ENCODE measurements at regions not wholly inside any gene's neighbourhood (a gene's known extent, or its start where the extent isn't known, plus 50 kb on each side); places are given as distances from the start of the nearest gene placed in this dataset.

DNA sequence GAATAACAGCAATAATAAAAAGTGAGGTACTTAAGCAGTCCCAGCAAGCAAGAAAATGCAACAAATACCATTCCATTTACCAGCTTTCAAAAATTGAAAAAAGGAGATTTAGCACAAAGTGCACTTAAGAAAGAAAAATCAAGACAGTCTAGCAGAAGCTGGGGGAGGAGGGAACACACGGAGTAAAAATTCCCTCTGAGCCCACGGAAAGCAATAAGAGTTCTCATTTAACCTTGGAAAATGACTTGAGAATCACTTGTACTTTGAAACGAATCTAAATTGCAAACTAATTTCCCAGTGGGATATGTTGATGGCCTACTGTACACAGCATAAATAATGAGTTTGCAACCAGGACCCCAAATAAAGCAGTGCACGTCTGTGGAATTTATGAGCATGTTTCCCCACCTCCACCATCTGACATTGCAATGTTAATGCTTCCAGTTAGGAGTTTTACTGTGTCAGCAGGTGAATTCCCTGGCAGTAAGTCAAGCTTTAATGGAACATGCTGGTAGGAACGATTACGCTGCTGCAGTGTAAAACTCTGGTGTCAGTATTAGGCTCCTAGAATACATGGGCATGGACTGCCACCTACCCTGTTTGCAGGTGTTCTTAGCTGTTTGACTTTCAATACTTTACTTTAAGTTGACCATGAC, 386.8 kb downstream of the HDGFL1 start:
- Histone ChIP-seq H3K27ac (ENCODE audit: low read depth, low read length) (no peak overlapping the region), H3K9me3 (ENCODE audit: control insufficient read depth, insufficient read depth, low read depth, low read length) (no peaks in the 10 kb centered on the region), H3K4me3 (ENCODE audit: low read depth, low read length) (no peak overlapping the region), H3K9ac (ENCODE audit: low read length) (no peak overlapping the region), H3K36me3 (ENCODE audit: control insufficient read depth, insufficient read depth, low read length) (no peaks in the 10 kb centered on the region), H3K4me1 (ENCODE audit: control insufficient read depth, insufficient read depth, low read length) (peaks cover 4% of the 10 kb centered on the region; the same call in 1 of the 2 replicates), H3K27me3 (ENCODE audit: control insufficient read depth, insufficient read depth, low read length) (no peaks in the 10 kb centered on the region)

DNA sequence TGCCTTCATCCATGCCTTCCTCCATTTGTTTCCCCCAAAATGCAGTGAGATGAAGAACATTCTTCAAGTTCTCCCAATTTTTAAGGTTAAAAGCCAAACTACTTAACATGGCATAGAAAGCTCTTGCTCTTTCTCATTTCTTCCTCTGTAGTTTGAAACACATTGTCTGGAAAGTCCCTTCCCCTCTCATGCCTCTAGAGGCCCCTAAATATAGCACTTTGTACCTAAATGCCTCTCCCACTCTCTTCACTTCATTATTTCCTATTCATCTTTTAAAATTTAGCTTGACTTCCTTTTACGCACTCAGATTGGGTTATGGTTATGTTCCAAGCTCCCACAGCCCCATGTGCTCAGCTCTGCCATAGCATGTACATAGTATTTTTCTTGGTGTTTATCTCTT, 389.3 kb downstream of the HDGFL1 start:
- H3K9me3 ChIP-seq (ENCODE audit: control insufficient read depth, insufficient read depth, low read depth, low read length) = no peaks in the 10 kb centered on the region
- no peaks in the 10 kb centered on the region for H3K27me3 ChIP-seq (ENCODE audit: control insufficient read depth, insufficient read depth, low read length)
- no peak overlapping the region for H3K9ac ChIP-seq (ENCODE audit: low read length)
- peaks cover 4% of the 10 kb centered on the region; the same call in 1 of the 2 replicates for H3K4me1 ChIP-seq (ENCODE audit: control insufficient read depth, insufficient read depth, low read length)
- no peak overlapping the region for H3K27ac ChIP-seq (ENCODE audit: low read depth, low read length)
- no peaks in the 10 kb centered on the region for H3K36me3 ChIP-seq (ENCODE audit: control insufficient read depth, insufficient read depth, low read length)
- H3K4me3 ChIP-seq (ENCODE audit: low read depth, low read length) = no peak overlapping the region

DNA sequence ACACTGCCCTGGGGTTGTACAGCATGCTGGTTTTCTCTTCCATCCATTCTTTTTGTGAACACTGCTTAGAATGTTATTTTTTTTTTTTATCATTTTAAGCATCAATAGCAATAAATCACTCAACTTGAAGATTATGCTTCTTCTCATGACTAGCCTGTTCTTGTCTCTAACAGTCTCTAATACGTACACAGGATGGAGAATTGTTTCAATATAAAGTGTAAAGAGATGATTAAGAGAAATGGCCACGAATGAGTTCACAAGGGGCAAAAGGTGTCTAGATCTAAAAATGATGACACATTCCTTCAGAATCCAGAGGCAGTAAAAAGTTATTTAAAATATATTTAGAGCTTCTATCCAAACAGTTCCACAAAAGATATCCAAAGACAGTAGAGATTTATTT, 390.2 kb downstream of the HDGFL1 start:
- H3K27ac ChIP-seq (ENCODE audit: low read depth, low read length) = no peak overlapping the region
- no peak overlapping the region for H3K4me3 ChIP-seq (ENCODE audit: low read depth, low read length)
- peaks cover 4% of the 10 kb centered on the region; the same call in 1 of the 2 replicates for H3K4me1 ChIP-seq (ENCODE audit: control insufficient read depth, insufficient read depth, low read length)
- H3K27me3 ChIP-seq (ENCODE audit: control insufficient read depth, insufficient read depth, low read length) = no peaks in the 10 kb centered on the region
- no peaks in the 10 kb centered on the region for H3K9me3 ChIP-seq (ENCODE audit: control insufficient read depth, insufficient read depth, low read depth, low read length)
- no peak overlapping the region for H3K9ac ChIP-seq (ENCODE audit: low read length)
- no peaks in the 10 kb centered on the region for H3K36me3 ChIP-seq (ENCODE audit: control insufficient read depth, insufficient read depth, low read length)

DNA sequence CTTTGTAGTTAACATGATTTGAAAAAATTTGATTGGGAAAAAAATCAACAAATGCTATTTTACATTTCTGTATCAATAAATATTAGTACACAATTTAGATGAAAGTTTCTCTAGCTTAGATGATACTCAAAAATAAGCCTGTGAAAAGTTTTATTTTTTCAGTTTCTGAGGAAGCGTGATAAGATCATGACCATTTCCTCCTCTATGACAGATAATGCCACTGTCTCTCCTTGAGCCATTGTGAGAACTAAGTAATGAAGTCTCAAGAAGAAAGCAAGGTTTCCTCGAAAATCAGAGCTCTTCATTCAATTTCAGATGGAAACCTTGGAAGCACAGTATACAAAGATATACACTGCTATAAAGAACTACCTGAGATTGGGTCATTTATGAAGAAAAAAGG, 395.0 kb downstream of the HDGFL1 start:
- Histone ChIP-seq H3K27ac (ENCODE audit: low read depth, low read length) (no peak overlapping the region), H3K9ac (ENCODE audit: low read length) (no peak overlapping the region), H3K36me3 (ENCODE audit: control insufficient read depth, insufficient read depth, low read length) (no peaks in the 10 kb centered on the region), H3K4me1 (ENCODE audit: control insufficient read depth, insufficient read depth, low read length) (no peaks in the 10 kb centered on the region), H3K9me3 (ENCODE audit: control insufficient read depth, insufficient read depth, low read depth, low read length) (no peaks in the 10 kb centered on the region), H3K4me3 (ENCODE audit: low read depth, low read length) (no peak overlapping the region), H3K27me3 (ENCODE audit: control insufficient read depth, insufficient read depth, low read length) (no peaks in the 10 kb centered on the region)

DNA sequence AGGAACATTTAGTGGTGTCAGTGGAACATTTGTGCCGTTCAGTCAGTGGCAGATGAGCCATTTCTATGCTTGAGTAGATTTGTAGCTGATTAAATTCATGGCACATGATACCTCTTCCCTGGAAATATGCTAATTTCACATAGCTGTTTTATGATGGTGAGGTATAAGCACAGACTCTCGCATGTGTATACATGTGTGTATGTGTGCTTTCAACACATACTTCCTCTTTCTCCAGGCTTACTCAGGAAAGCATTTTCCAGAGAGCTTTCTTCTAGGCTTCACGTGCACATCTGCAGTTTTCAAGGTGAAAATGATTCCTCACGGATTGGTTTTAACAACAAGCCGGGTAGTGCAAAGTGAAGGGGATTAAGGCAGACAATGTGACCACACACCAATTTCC, 396.5 kb downstream of the HDGFL1 start:
- H3K9ac ChIP-seq (ENCODE audit: low read length) = no peak overlapping the region

DNA sequence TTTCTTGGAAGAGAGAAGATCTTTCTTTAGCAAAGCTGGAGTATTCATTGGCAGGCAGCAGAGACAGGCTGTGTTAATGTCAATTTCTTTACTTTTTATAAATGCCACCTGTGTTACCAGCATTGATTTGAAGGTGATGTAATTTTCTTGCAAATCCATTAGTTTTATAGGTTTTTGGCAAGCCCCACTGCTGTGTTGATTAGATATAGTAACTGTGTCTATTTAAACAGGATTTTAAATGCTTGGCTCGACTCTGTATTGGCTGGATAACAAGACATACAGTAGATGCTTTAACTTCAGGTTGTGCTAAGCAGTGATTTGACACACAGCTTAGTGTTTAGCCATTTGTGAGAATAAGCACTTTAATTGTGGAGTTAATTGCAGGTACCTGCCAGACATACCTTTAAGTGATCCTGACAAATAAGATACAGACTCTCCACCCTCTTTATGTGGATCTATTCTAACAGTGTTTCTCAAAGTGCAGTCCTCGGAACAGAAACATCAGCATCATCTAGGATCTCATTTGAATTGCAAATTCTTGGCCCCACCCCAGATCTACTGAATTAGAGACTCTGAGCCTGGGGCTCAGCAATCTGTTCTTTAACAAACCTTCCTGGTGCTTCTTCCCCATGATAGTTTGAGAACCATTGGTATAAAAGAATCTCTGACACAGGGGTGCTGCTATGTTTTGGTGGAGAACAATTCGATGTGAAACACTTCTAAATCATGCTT, 397.5 kb downstream of the HDGFL1 start:
- Histone ChIP-seq H3K4me1 (ENCODE audit: control insufficient read depth, insufficient read depth, low read length) (no peaks in the 10 kb centered on the region), H3K4me3 (ENCODE audit: low read depth, low read length) (no peak overlapping the region)

More for the DNA sequence above, 396.5 kb downstream of the HDGFL1 start:
- no peak overlapping the region for H3K4me3 ChIP-seq (ENCODE audit: low read depth, low read length)
- H3K9me3 ChIP-seq (ENCODE audit: control insufficient read depth, insufficient read depth, low read depth, low read length) = no peaks in the 10 kb centered on the region
- H3K27me3 ChIP-seq (ENCODE audit: control insufficient read depth, insufficient read depth, low read length) = no peaks in the 10 kb centered on the region
- H3K4me1 ChIP-seq (ENCODE audit: control insufficient read depth, insufficient read depth, low read length) = no peaks in the 10 kb centered on the region
- no peak overlapping the region for H3K27ac ChIP-seq (ENCODE audit: low read depth, low read length)
- H3K36me3 ChIP-seq (ENCODE audit: control insufficient read depth, insufficient read depth, low read length) = no peaks in the 10 kb centered on the region

DNA sequence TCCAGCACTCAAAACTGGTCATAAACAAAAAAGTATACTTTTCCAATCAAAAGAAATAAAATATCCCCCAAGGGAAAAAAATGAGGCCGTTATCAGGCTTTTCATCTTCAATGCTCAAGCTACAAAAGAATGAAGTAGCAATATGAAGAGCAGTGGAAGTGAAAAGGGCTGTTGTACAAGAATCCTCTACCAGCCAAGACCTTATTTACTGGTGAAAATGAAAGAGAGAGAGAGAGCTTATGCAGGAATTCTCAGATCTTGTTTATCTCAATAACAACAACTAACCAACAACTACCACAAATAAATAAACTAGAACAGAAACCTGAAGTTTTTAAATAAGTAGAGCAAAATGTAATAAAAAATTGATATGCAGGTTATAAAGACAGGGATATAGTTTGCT, 400.6 kb downstream of the HDGFL1 start:
- no peaks in the 10 kb centered on the region for H3K9me3 ChIP-seq (ENCODE audit: control insufficient read depth, insufficient read depth, low read depth, low read length)
- H3K36me3 ChIP-seq (ENCODE audit: control insufficient read depth, insufficient read depth, low read length) = no peaks in the 10 kb centered on the region
- no peaks in the 10 kb centered on the region for H3K4me1 ChIP-seq (ENCODE audit: control insufficient read depth, insufficient read depth, low read length)
- H3K27ac ChIP-seq (ENCODE audit: low read depth, low read length) = no peak overlapping the region
- no peak overlapping the region for H3K9ac ChIP-seq (ENCODE audit: low read length)
- H3K4me3 ChIP-seq (ENCODE audit: low read depth, low read length) = no peak overlapping the region
- H3K27me3 ChIP-seq (ENCODE audit: control insufficient read depth, insufficient read depth, low read length) = no peaks in the 10 kb centered on the region

More for the DNA sequence above, 397.5 kb downstream of the HDGFL1 start:
- Histone ChIP-seq H3K27me3 (ENCODE audit: control insufficient read depth, insufficient read depth, low read length) (no peaks in the 10 kb centered on the region), H3K9ac (ENCODE audit: low read length) (no peak overlapping the region), H3K9me3 (ENCODE audit: control insufficient read depth, insufficient read depth, low read depth, low read length) (no peaks in the 10 kb centered on the region), H3K27ac (ENCODE audit: low read depth, low read length) (no peak overlapping the region), H3K36me3 (ENCODE audit: control insufficient read depth, insufficient read depth, low read length) (no peaks in the 10 kb centered on the region)

DNA sequence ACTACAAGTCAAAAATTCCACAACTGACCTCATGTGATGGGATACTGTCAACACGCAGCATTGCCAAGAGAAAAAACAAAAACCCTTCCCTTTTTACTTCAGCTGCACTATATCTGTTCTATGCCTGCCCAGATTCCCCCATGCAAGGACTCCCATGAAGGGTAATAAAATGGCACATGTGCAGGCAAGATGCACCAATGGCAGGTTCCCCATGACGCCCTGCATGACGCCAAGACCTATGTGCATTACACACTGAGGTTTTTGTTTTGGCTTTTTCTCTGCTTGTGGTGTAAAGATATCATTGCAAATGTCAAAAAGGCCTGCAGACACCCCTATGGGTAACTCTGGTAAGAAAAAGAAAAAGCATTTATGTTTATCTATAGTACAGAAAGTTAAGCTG, 403.4 kb downstream of the HDGFL1 start:
- H3K27ac ChIP-seq (ENCODE audit: low read depth, low read length) = no peak overlapping the region
- no peaks in the 10 kb centered on the region for H3K9me3 ChIP-seq (ENCODE audit: control insufficient read depth, insufficient read depth, low read depth, low read length)
- no peak overlapping the region for H3K4me3 ChIP-seq (ENCODE audit: low read depth, low read length)
- H3K4me1 ChIP-seq (ENCODE audit: control insufficient read depth, insufficient read depth, low read length) = no peaks in the 10 kb centered on the region
- H3K36me3 ChIP-seq (ENCODE audit: control insufficient read depth, insufficient read depth, low read length) = no peaks in the 10 kb centered on the region
- H3K9ac ChIP-seq (ENCODE audit: low read length) = no peak overlapping the region
- no peaks in the 10 kb centered on the region for H3K27me3 ChIP-seq (ENCODE audit: control insufficient read depth, insufficient read depth, low read length)

DNA sequence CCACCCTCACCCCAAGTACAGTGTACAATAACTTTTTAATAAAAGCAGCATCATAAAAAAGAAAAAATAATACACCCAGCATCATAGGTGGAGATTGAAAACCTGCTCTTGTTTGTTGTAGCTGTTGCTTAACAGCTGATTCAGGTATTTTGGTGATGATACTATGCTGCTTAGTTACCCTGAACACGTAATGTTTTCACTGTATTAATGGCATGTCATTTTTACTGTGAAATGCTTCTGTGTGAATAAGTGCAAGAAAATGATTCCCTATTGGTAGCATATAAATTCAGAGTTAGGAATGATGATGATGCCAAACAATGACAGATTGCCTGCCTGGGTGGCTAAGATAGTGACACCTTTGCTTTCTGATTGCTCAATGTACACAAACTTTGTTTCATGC, 405.7 kb downstream of the HDGFL1 start:
- Histone ChIP-seq H3K27ac (ENCODE audit: low read depth, low read length) (no peak overlapping the region), H3K4me3 (ENCODE audit: low read depth, low read length) (no peak overlapping the region), H3K9me3 (ENCODE audit: control insufficient read depth, insufficient read depth, low read depth, low read length) (no peaks in the 10 kb centered on the region), H3K27me3 (ENCODE audit: control insufficient read depth, insufficient read depth, low read length) (no peaks in the 10 kb centered on the region), H3K4me1 (ENCODE audit: control insufficient read depth, insufficient read depth, low read length) (no peaks in the 10 kb centered on the region), H3K9ac (ENCODE audit: low read length) (no peak overlapping the region), H3K36me3 (ENCODE audit: control insufficient read depth, insufficient read depth, low read length) (no peaks in the 10 kb centered on the region)

DNA sequence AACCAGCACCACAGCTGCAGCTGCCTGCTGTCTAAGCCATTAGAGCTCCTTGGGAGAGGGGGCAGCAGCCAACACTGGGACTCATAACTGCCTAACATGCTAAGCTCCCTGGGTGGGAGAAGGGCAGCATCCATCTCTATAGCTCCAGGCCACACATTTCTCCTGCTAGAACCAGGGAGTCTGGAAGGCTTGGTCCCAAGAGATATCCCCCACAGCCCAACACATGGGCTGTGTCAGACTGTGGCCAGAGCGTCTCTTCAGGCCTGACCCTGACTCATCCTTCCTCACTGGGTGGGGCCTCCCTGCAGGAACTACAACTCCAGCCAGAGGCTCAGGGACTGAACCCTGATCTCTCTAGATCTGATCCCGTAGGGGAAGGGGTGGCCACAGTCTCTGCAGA, 411.1 kb downstream of the HDGFL1 start:
- no peaks in the 10 kb centered on the region for H3K27me3 ChIP-seq (ENCODE audit: control insufficient read depth, insufficient read depth, low read length)
- no peaks in the 10 kb centered on the region for H3K36me3 ChIP-seq (ENCODE audit: control insufficient read depth, insufficient read depth, low read length)
- H3K27ac ChIP-seq (ENCODE audit: low read depth, low read length) = no peak overlapping the region
- no peaks in the 10 kb centered on the region for H3K9me3 ChIP-seq (ENCODE audit: control insufficient read depth, insufficient read depth, low read depth, low read length)
- H3K4me1 ChIP-seq (ENCODE audit: control insufficient read depth, insufficient read depth, low read length) = no peaks in the 10 kb centered on the region
- H3K9ac ChIP-seq (ENCODE audit: low read length) = no peak overlapping the region
- no peak overlapping the region for H3K4me3 ChIP-seq (ENCODE audit: low read depth, low read length)

DNA sequence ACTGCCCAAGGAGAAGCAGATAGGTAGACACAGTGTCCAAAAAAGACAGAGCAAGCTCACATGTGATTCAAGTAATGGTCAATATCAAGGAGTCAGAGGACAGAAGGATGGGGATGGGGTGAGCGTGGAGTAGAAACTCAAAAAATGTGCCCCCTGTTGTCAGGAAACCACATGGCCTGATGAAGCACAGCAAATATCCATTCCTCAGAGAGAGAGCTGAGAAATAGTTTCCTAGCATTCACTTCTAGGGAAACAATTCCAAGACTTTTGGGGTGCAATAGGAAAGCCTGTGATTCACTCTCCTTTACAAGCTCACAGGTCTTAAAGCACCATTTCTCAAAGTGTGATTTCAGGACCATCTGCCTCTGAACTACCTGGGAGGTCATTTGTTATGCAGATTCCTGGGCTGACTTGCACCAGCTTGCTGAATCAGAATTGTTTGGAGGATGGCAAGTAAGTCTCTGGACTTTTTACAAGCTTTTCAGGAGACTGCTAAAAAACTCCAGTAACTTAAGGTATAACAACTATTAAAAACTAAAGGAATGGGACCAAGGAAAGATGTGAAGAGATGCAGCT, 432.8 kb downstream of the HDGFL1 start:
- Histone ChIP-seq H3K27me3 (ENCODE audit: control insufficient read depth, insufficient read depth, low read length) (no peaks in the 10 kb centered on the region), H3K4me1 (ENCODE audit: control insufficient read depth, insufficient read depth, low read length) (peaks cover 23% of the 10 kb centered on the region), H3K9me3 (ENCODE audit: control insufficient read depth, insufficient read depth, low read depth, low read length) (peaks cover 4% of the 10 kb centered on the region; the same call in 1 of the 2 replicates), H3K9ac (ENCODE audit: low read length) (no peak overlapping the region), H3K36me3 (ENCODE audit: control insufficient read depth, insufficient read depth, low read length) (no peaks in the 10 kb centered on the region), H3K27ac (ENCODE audit: low read depth, low read length) (no peak overlapping the region), H3K4me3 (ENCODE audit: low read depth, low read length) (no peak overlapping the region)

Measured in HUES6 (cell line).